ENCODE measurements at regions not wholly inside any gene's neighbourhood (a gene's known extent, or its start where the extent isn't known, plus 50 kb on each side); places are given as distances from the start of the nearest gene placed in this dataset.

DNA sequence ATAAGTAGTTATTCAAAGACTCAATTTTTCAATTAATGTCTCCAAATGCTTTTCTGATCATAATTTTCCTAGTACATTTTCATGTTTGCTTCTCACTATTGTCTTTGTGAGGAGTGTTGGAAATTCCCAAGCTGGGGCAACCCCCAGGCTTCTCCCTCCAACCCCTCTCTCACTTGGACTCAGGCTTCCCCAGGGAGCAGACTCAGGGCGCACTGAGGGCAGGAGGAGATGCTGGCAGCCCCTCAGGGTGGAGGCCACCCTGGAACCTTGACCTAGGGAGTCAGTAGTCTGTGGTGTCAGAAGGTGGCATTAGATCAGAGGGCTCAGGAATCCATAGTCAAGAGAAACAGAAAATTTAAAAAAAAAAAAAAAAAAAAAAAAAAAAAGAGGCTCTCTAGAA lies 86.5 kb upstream of the IRS2 start:
- Histone ChIP-seq H3K4me3 (no peak overlapping the region), H3K4me1 (peaks cover 5 to 36% of the 10 kb centered on the region in 2 donors), H3K27ac (peak overlapping the region; percentile 85 to 90), H3K36me3 (no peaks in the 10 kb centered on the region), H3K27me3 (no peaks in the 10 kb centered on the region), H3K9me3 (no peaks in the 10 kb centered on the region)
- intact Hi-C loops (cut with DNase I): loop anchor here (5.0 to 10.0 kb wide), 2 partner anchors 86 to 618 kb away; partner anchors contain the start of gene IRS2
- DNase-seq (ENCODE audit: low spot score in 2 of 2): no peak
- no peak for TF ChIP-seq CTCF (IDR thresholded peaks at IDR 0.05)

- DNase-seq (ENCODE audit: low spot score in 2 of 2): no peak
- no peaks in the 10 kb centered on the region for H3K9me3 ChIP-seq
- H3K36me3 ChIP-seq: no peaks in the 10 kb centered on the region
- no peak for TF ChIP-seq CTCF (IDR thresholded peaks at IDR 0.05)
- H3K27ac ChIP-seq: peak overlapping the region in 1 of 2 donors; percentile 61
- H3K4me1 ChIP-seq: peaks cover 1 to 28% of the 10 kb centered on the region in 2 donors
- H3K27me3 ChIP-seq: no peaks in the 10 kb centered on the region
- intact Hi-C loops (cut with DNase I): loop anchor here (5.0 to 10.0 kb wide), 2 partner anchors 84 to 616 kb away; partner anchors contain the start of gene IRS2
- H3K4me3 ChIP-seq: no peak overlapping the region
Observed at GRCh38 chr13:109870696-109871370, 84.5 kb upstream of the IRS2 start.

- H3K27ac ChIP-seq: peak overlapping the region; percentile 41 to 61
- TF ChIP-seq CTCF (IDR thresholded peaks at IDR 0.05): no peak
Observed at GRCh38 chr13:109870274-109870673, 83.9 kb upstream of the IRS2 start.

DNA sequence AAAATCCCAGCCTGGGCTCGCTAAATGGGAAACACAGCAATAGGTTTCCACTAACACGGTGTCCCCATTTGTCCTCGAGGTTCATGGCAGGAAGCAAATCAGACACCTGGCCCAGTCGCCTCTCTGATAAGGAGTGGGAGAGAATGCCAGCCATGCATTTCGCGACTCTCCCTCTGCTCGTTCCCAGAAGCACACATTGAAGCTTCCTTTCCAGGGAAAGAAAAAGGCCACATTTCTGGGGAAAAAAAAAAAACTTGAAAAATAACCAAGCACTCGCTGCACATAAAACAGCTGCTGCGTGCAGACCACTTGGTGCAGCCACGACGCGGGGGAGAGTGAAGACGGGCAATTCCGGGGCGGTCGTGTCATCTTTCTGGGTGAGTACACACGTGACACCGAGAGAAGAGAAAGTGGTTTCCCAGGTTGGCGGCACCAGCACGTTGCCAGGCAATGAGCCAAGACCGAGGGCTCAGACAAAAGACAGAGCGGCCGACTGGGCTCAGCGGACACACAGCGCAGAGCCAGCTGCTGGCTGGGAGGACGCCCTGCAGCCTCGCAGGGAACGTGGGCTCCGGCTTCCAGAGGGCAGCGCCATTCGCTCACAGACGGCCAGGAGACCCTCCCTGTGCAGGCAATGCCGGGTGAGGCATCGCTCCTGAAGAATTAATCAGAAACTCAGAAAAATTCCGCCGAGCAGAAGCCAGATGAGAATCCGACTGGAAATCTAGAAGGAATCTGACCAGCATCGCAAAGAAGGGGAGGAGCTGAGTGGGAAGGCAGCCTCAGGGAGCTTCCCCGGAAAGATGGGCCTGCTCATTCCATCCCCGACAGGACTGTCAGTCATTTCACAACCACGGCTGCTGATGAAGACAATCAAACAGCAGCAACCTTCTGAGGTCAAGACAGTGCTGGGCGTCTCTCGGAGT lies 83.2 kb upstream of the IRS2 start:
- H3K27ac ChIP-seq: peak overlapping the region; percentile 41 to 61
- H3K36me3 ChIP-seq: no peaks in the 10 kb centered on the region
- intact Hi-C loops (cut with DNase I): loop anchor here (2.0 to 10.0 kb wide), 4 partner anchors 82 to 725 kb away; partner anchors contain the start of gene IRS2
- no peaks in the 10 kb centered on the region for H3K9me3 ChIP-seq
- no peaks in the 10 kb centered on the region for H3K27me3 ChIP-seq
- peak overlapping the region; percentile 39 to 57 for H3K4me3 ChIP-seq
- peak in 2 of 3 experiments; percentile 33 to 43 for TF ChIP-seq CTCF (IDR thresholded peaks at IDR 0.05)
- DNase-seq (ENCODE audit: low spot score in 2 of 2): peak in 1 of 2 donors; percentile 85
- H3K4me1 ChIP-seq: peaks cover 0 to 22% of the 10 kb centered on the region in 2 donors

More at GRCh38 chr13:109870274-109870673, 83.9 kb upstream of the IRS2 start:
- no peaks in the 10 kb centered on the region for H3K9me3 ChIP-seq
- H3K27me3 ChIP-seq: no peaks in the 10 kb centered on the region
- intact Hi-C loops (cut with DNase I): loop anchor here (5.0 to 10.0 kb wide), 2 partner anchors 83 to 615 kb away; partner anchors contain the start of gene IRS2
- H3K4me3 ChIP-seq: peak overlapping the region in 1 of 2 donors; percentile 57
- DNase-seq (ENCODE audit: low spot score in 2 of 2): no peak
- no peaks in the 10 kb centered on the region for H3K36me3 ChIP-seq
- H3K4me1 ChIP-seq: peaks cover 0 to 24% of the 10 kb centered on the region in 2 donors

DNA sequence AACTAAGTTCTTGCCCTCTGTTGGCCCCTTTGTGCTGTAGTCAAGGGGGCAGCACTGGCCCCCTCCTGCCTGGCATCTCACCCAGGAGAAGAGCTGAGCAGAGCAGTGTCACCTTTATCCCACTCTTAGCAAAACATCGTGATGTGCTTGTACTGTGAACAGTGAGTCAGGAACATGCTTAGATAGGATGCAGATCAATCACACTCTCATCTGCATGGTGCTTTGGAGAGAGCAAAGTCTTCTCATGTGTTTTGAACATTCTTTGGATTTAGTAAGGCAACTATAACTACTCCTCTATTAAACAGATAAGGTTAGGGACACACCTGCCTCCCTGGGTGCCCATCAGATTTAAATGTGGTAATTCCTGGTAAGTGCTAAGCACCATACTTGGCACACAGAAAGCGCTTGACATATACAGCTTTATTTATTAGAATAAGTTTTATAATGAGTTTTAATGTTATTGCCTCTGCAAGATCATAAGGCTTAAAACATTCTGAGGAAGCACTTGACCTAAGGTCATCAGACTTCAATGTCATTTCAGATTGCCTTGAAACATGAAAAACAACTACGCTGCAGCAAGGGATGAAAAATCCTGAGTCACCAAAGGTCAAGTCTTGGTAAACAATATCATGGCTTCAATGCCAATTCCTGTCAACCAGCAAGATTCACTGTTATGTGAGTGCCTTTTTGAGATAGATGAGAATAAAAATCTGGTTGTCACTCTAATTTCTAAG lies 82.4 kb upstream of the IRS2 start:
- peaks cover 0 to 14% of the 10 kb centered on the region in 2 donors for H3K4me1 ChIP-seq
- no peaks in the 10 kb centered on the region for H3K36me3 ChIP-seq
- H3K9me3 ChIP-seq: no peaks in the 10 kb centered on the region
- H3K27me3 ChIP-seq: no peaks in the 10 kb centered on the region
- H3K4me3 ChIP-seq: peak overlapping the region; percentile 39 to 57
- no peak for DNase-seq (ENCODE audit: low spot score in 2 of 2)
- peak overlapping the region; percentile 41 to 61 for H3K27ac ChIP-seq
- intact Hi-C loops (cut with DNase I): loop anchor here (2.0 to 10.0 kb wide), 2 partner anchors 156 to 724 kb away; no protein-coding TSS in a partner anchor
- TF ChIP-seq CTCF (IDR thresholded peaks at IDR 0.05): no peak

Data from ascending aorta (tissue), 2 donors.